H9 (cell line): ENCODE measurements at regions not wholly inside any gene's neighbourhood (a gene's known extent, or its start where the extent isn't known, plus 50 kb on each side); places are given as distances from the start of the nearest gene placed in this dataset.
"Not testable (repeated sequence)": the region's sequence is repeated elsewhere in the genome, so short reads cannot be mapped to it uniquely, and the experiment has no call there.

Experiments
- DNase-seq: peaks from one replicate; pipeline ENCODE4 v3.0.0-alpha.2; 2017
- H2AFZ ChIP-seq: one replicate; pipeline ENCODE4 v1.6.1; 2013; ENCODE audit warnings: mild to moderate bottlenecking, low read length, control low read depth, moderate library complexity
- H2AK5ac ChIP-seq: 2 replicates; pipeline ENCODE4 v1.6.1; 2013; ENCODE audit warnings: low read length, control low read depth, mixed read lengths; ENCODE audit not compliant: insufficient read length
- H2BK120ac ChIP-seq: one replicate; pipeline ENCODE4 v1.6.1; 2013; ENCODE audit warnings: low read depth, mild to moderate bottlenecking, low read length, control low read depth, inconsistent platforms; ENCODE audit not compliant: poor library complexity, severe bottlenecking
- H2BK12ac ChIP-seq: 2 replicates; pipeline ENCODE4 v1.6.1; 2013; ENCODE audit warnings: low read length, control low read depth, mixed read lengths, low read depth; ENCODE audit not compliant: insufficient read length
- H2BK15ac ChIP-seq: 2 replicates; pipeline ENCODE4 v1.6.1; 2013; ENCODE audit warnings: low read depth, low read length, control low read depth
- H2BK20ac ChIP-seq: one replicate; pipeline ENCODE4 v1.6.1; 2013; ENCODE audit warnings: low read depth, mild to moderate bottlenecking, low read length, control low read depth, inconsistent platforms; ENCODE audit not compliant: poor library complexity, severe bottlenecking
- H2BK5ac ChIP-seq: 2 replicates; pipeline ENCODE4 v1.6.1; 2013; ENCODE audit warnings: low read length, control low read depth, mixed read lengths; ENCODE audit not compliant: insufficient read length
- H3K14ac ChIP-seq: 2 replicates; pipeline ENCODE4 v1.6.1; 2013; ENCODE audit warnings: low read length, control low read depth; ENCODE audit not compliant: insufficient read depth
- H3K18ac ChIP-seq: 2 replicates; pipeline ENCODE4 v1.6.1; 2013; ENCODE audit warnings: low read depth, mild to moderate bottlenecking, mixed read lengths, low read length, control low read depth; ENCODE audit not compliant: insufficient read length
- H3K23ac ChIP-seq: 2 replicates; pipeline ENCODE4 v1.6.1; 2013; ENCODE audit warnings: low read length, control low read depth, mixed read lengths, low read depth; ENCODE audit not compliant: insufficient read length
- H3K23me2 ChIP-seq: 2 replicates; pipeline ENCODE4 v1.6.1; 2013; ENCODE audit warnings: low read depth, mild to moderate bottlenecking, mixed read lengths, low read length, control low read depth; ENCODE audit not compliant: insufficient read length, poor library complexity, severe bottlenecking
- H3K27ac ChIP-seq: 2 replicates; pipeline ENCODE4 v1.5.1; 2013; ENCODE audit warnings: low read length, control low read depth, mixed read lengths, low read depth; ENCODE audit not compliant: insufficient read length
- H3K27me3 ChIP-seq: 2 replicates; pipeline ENCODE4 v1.6.1; 2013; ENCODE audit warnings: low read length, control low read depth, inconsistent platforms; ENCODE audit not compliant: insufficient read depth
- H3K4ac ChIP-seq: 2 replicates; pipeline ENCODE4 v1.6.1; 2013; ENCODE audit warnings: low read depth, mild to moderate bottlenecking, control low read depth, inconsistent platforms, low read length, moderate library complexity
- H3K4me1 ChIP-seq: 2 replicates; pipeline ENCODE4 v1.6.1; 2013; ENCODE audit warnings: low read length, control low read depth, inconsistent platforms; ENCODE audit not compliant: insufficient read depth
- H3K4me2 ChIP-seq: 2 replicates; pipeline ENCODE4 v1.6.1; 2013; ENCODE audit warnings: low read length, control low read depth, mixed read lengths; ENCODE audit not compliant: insufficient read length, insufficient read depth
- H3K56ac ChIP-seq: 2 replicates; pipeline ENCODE4 v1.6.1; 2013; ENCODE audit warnings: low read depth, mild to moderate bottlenecking, mixed read lengths, low read length, control low read depth; ENCODE audit not compliant: insufficient read length
- H3K79me1 ChIP-seq: 2 replicates; pipeline ENCODE4 v1.6.1; 2013; ENCODE audit warnings: low read depth, mild to moderate bottlenecking, moderate library complexity, low read length, control low read depth, inconsistent platforms; ENCODE audit not compliant: insufficient read depth, poor library complexity, severe bottlenecking
- H3K79me2 ChIP-seq: 2 replicates; pipeline ENCODE4 v1.6.1; 2013; ENCODE audit warnings: low read length, control low read depth, inconsistent platforms; ENCODE audit not compliant: insufficient read depth
- H3K9ac ChIP-seq: 2 replicates; pipeline ENCODE4 v1.6.1; 2013; ENCODE audit warnings: low read length, control low read depth, mixed read lengths; ENCODE audit not compliant: insufficient read length; ENCODE audit errors: extremely low read depth
- H3K9me3 ChIP-seq: one replicate; pipeline ENCODE4 v1.6.1; 2013; ENCODE audit warnings: low read depth, low read length, inconsistent platforms; ENCODE audit not compliant: control insufficient read depth
- H3T11ph ChIP-seq: one replicate; pipeline ENCODE4 v1.6.1; 2013; ENCODE audit warnings: mild to moderate bottlenecking, low read length, control low read depth, inconsistent platforms
- H4K20me1 ChIP-seq: one replicate; pipeline ENCODE4 v1.6.1; 2013; ENCODE audit not compliant: control insufficient read depth, insufficient read length, insufficient read depth
- H4K5ac ChIP-seq: 2 replicates; pipeline ENCODE4 v1.6.1; 2013; ENCODE audit warnings: low read depth, mild to moderate bottlenecking, mixed read lengths, low read length, control low read depth; ENCODE audit not compliant: insufficient read length
- H4K8ac ChIP-seq: replicated peaks from 2 replicates; pipeline ENCODE4 v1.6.1; 2013; ENCODE audit warnings: low read length, control low read depth, mixed read lengths, low read depth; ENCODE audit not compliant: insufficient read length
- H4K91ac ChIP-seq: 2 replicates; pipeline ENCODE4 v1.6.1; 2013; ENCODE audit warnings: low read depth, mild to moderate bottlenecking, moderate library complexity, mixed read lengths, low read length, control low read depth; ENCODE audit not compliant: insufficient read length
- H3K27ac Mint-ChIP-seq, 3 experiments: 2 replicates in 2 of 3; 3 replicates in 1 of 3; pipeline ENCODE4 v1.8.0; 2020 to 2021; ENCODE audit warnings: mixed read lengths in 3 of 3, mild to moderate bottlenecking in 1 of 3, moderate library complexity in 1 of 3
- H3K27me3 Mint-ChIP-seq: 2 replicates; pipeline ENCODE4 v1.8.0; 2021; ENCODE audit warnings: low read depth, mild to moderate bottlenecking, moderate library complexity, mixed read lengths
- H3K36me3 Mint-ChIP-seq, 3 experiments: 2 replicates in 2 of 3; 3 replicates in 1 of 3; pipeline ENCODE4 v1.8.0; 2020 to 2021; ENCODE audit warnings: low read depth in 3 of 3, mixed read lengths in 3 of 3; ENCODE audit not compliant: insufficient read depth in 1 of 3
- H3K4me1 Mint-ChIP-seq, 2 experiments: 2 replicates each; pipeline ENCODE4 v1.8.0; 2020; ENCODE audit warnings: mixed read lengths in 2 of 2
- H3K4me3 Mint-ChIP-seq, 2 experiments: 2 replicates in 1 of 2; 3 replicates in 1 of 2; pipeline ENCODE4 v1.8.0; 2020 to 2021; ENCODE audit warnings: mild to moderate bottlenecking in 2 of 2, mixed read lengths in 2 of 2, moderate library complexity in 1 of 2
- H3K9me3 Mint-ChIP-seq, 2 experiments: 2 replicates in 1 of 2; 3 replicates in 1 of 2; pipeline ENCODE4 v1.8.0; 2020; ENCODE audit warnings: mild to moderate bottlenecking in 2 of 2, mixed read lengths in 2 of 2, moderate library complexity in 1 of 2
- WGBS: extraction: QIAGEN DNeasy Blood & Tissue Kit; methylation state at CpG from one replicate; pipeline ENCODE4 v1.1.7; 2013; ENCODE audit warnings: missing lambda C conversion rate, low lambda C conversion rate, mixed read lengths; ENCODE audit not compliant: insufficient read length; ENCODE audit errors: extremely low coverage; 5-methylcytosine and 5-hydroxymethylcytosine counted together

DNA sequence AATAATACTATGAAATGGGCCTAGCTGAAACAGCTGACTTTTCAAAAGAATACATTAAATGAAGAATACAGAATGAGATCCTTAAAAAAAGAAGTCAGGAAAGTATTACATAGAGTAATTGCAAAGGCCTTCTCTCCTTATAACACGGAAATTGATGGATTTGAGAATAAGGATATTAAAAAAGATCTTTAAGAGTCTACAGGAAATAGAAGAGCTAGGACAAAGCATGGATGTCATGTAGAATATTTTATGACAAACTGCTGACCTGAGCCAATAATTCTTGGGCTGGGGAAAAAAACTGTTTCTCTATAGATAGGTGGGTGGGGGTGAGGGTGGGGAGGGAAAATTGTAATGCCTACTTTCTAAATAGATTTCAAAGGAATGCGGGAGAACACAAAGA lies 633.6 kb downstream of the TTLL7 start:
- H3K56ac ChIP-seq, H3T11ph ChIP-seq, H3K9ac ChIP-seq, H3K23ac ChIP-seq, H3K4me2 ChIP-seq, H2BK12ac ChIP-seq, H3K14ac ChIP-seq, H3K4me3 Mint-ChIP-seq, H3K23me2 ChIP-seq, H2AFZ ChIP-seq, H3K18ac ChIP-seq, H3K79me2 ChIP-seq, H3K9me3 ChIP-seq, H2BK15ac ChIP-seq, DNase-seq, H3K36me3 Mint-ChIP-seq, H3K27ac ChIP-seq, H4K5ac ChIP-seq, H3K79me1 ChIP-seq, H3K9me3 Mint-ChIP-seq, H3K4me1 Mint-ChIP-seq, H2AK5ac ChIP-seq, H3K27me3 ChIP-seq, H3K4ac ChIP-seq, H3K27ac Mint-ChIP-seq, H2BK5ac ChIP-seq, H3K27me3 Mint-ChIP-seq, H2BK120ac ChIP-seq, H2BK20ac ChIP-seq, H4K8ac ChIP-seq, H4K20me1 ChIP-seq, H4K91ac ChIP-seq, H3K4me1 ChIP-seq: not testable (repeated sequence)
- no CpG with 5 or more reads among the region's 2 CpGs for WGBS

DNA sequence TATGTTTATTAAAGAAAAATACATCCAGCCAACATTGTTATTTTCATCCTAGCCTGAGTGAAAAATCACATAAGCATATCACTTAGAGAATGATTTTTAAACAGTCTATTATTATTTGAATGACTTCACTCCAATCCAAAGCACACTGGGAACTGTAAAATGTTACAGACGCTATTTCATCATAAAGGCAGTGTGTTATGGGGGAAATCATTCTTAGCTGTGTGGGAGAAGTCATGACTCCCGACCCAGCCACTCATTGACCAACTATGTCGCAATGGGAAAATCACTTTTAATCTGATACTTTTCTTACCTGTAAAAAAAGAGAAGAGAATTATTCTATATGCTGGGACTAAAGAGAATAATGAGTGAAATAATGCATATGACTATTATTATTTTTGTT lies 653.6 kb downstream of the TTLL7 start:
- H2BK15ac ChIP-seq, H2AFZ ChIP-seq, H3K4ac ChIP-seq, H2BK5ac ChIP-seq, H2AK5ac ChIP-seq, H3K27ac ChIP-seq, H3K23me2 ChIP-seq, H3T11ph ChIP-seq, H4K20me1 ChIP-seq, H4K91ac ChIP-seq, H3K9ac ChIP-seq, H3K9me3 ChIP-seq, H3K79me1 ChIP-seq, H3K27me3 ChIP-seq, H3K27ac Mint-ChIP-seq, H3K79me2 ChIP-seq, H3K4me1 Mint-ChIP-seq, H3K4me3 Mint-ChIP-seq, H3K18ac ChIP-seq, H3K36me3 Mint-ChIP-seq, H3K9me3 Mint-ChIP-seq, DNase-seq, H2BK20ac ChIP-seq, H3K23ac ChIP-seq, H4K8ac ChIP-seq, H3K4me1 ChIP-seq, H4K5ac ChIP-seq, H3K27me3 Mint-ChIP-seq, H3K4me2 ChIP-seq, H3K56ac ChIP-seq, H2BK120ac ChIP-seq, H3K14ac ChIP-seq, H2BK12ac ChIP-seq: not testable (repeated sequence)
- WGBS, result no CpG with 5 or more reads among the region's 3 CpGs
